ENCODE measurements at regions not wholly inside any gene's neighbourhood (a gene's known extent, or its start where the extent isn't known, plus 50 kb on each side); places are given as distances from the start of the nearest gene placed in this dataset.

DNA sequence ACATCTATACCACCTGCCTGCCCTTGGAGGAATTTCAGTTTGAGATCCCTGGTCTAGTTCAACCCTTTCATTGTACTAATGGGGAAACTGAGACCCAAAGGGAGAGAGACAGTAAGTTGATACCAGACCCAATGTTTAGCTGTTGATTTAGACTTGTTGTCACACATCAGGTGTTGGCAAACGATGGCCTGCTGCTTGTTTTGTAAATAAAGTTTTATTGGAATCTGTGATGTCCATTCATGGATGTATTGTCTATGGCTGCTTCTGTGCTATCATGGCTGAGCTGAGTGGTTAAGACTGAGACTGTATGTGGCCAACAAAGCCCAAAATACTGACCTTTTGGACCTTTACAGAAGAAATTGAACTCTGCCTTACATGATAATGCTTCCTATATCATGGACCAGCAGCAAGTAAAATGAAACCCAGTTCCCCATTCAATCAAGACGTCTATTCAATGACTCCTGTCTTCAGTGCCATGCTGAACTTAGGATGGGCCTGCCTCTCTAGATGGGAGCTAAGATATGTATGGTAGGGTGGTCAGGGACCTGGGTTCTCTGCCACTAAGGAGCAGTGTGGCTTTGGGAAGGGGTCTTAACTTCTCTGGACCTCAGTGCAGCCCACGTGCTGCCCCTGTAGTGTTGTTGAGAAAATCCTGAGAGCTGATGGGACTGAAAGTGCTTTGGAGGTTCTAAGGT is 111.0 kb downstream of the IRX5 start:
- no peak for DNase-seq (ENCODE audit: low read depth in 2 of 2)

DNA sequence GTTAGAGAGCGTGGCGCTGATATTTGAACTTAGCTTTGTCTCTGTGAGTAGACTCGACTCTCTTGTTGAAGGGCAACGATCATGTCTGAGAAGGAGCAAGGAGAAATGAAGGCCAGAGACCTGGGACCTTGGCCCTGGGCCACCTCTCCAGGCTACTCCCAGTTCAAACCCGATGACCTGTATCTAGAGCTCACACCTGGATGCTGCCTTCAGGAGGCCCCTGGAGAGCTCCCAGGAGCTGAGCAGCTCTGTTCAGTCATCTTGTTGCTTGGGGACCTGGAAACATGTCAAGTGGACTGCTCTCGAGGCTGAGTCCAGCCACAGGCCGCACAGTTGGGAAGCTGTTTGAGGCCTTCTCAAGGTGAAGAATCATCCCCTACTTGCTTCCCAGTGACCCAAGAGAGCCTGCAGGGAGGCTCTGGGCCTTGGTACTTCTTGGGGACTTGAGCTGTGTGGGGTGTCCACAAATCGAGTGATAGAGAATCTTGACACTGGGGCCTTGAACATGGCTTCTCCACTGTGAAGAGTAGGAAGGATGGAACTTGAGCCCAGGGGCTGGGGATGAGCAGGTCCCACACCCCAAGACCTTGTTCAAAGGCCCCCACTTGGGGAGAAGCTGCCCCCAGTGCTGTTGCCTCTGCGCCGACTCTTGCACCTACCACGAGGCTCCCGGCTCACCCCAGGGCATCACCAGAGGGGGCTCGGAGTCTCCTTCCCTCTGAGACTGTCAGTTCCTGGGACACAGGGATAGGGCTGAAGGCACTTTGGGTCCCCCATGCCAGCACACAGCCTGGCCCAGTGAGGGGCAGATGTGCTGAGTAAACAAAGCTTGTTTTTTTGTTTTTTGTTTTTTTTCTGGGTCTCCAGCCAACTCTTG is 112.1 kb downstream of the IRX5 start:
- no peak for DNase-seq (ENCODE audit: low read depth in 2 of 2)

DNA sequence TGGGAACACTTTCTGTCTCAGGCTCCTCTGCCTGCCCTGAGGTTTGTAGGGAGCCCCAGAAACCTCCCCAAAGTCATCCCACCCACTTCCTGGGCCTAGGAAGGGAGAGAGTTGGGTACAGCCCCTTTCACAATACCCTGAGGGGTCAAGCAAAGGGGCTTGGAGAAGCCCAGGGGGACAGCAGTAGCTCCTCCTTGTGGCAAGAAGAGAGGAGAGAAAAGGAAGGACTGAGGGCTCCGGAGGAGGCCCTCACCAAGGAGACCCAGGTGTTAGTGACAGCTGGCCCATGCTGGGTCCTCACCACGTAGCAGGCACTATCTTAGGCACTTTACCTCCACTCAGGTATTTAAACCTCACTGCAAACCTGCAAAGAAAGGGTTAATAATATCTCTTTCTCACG is 112.8 kb downstream of the IRX5 start:
- DNase-seq (ENCODE audit: low read depth in 2 of 2) = no peak

DNA sequence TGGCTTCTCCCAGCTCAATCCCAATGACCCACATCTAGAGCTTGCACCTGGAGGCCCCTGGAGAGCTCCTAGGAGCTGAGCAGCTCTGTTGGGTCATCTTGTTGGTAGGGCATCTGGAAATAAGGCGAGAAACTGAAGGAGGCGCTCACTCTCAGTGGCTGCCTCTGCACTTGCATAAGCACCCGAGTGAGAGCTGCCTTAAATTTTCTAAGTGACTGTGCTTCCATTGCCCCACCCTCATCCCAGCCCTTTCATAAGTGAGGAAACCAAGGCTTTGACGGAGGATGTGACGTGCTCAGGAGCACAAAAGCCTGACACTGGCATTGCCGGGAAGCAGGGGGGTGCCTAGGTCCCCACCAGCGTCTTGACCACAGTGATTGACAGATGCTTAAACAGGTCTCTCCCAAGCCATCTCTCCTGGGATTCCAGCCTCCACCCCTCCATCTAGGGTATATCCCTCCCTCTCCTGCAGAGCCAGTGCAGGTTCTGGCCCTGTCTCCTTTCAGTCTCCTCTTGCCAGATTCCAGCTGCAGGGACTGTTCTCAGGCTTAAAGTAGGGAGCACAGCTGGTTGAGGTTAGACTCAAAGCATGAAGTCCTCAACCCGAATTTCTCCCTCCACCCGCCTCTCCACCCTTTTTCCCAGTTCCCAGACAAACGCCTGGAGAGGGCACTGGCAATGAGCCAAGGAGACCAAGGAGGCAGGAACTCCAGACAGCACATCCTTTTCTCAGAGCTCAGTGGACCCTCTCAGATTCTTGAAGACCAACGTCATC is 113.7 kb downstream of the IRX5 start:
- DNase-seq (ENCODE audit: low read depth in 2 of 2) = no peak

DNA sequence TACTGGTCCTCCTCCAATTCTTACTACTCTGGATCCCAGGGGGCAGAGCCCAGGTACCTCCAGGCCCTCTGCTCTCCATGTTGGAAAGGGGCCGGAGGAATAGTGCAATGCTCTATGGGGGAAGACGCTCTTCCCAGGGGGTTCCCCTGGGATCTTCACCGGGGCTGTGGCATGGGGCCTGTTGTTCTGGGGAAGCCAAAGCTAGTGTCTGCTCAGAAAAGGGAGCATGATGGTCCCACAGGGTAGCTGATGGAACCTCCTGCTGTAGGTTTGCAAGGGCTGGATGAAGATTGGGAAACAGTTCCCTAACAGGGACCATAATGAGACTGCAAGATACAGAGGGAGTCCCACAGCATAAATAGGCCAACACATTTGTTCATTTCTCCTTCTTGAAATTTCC is 114.7 kb downstream of the IRX5 start:
- no peak for DNase-seq (ENCODE audit: low read depth in 2 of 2)

GRCh38 chr16:55045756-55046460 is 115.2 kb downstream of the IRX5 start:
- no peak for DNase-seq (ENCODE audit: low read depth in 2 of 2)

DNA sequence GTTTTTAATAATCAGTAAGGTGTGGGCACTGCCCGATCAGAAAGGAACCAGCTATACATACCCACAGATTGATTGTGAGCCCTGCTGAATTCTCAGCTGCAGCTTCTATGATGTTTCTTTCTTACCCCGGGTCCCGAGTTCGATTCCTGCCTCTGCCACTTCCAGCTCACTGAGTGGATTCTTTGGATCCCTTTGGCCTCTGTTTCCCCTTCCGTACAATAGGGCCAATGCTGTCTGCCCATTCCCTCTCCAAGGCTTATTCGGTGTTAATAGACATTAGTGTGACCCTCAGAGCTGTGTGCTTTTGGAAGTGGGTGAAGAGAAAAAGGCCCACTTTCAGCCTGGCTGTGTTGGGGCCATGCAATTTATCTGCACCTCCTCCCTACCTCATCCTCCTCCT is 115.8 kb downstream of the IRX5 start:
- DNase-seq (ENCODE audit: low read depth in 2 of 2) = no peak

DNA sequence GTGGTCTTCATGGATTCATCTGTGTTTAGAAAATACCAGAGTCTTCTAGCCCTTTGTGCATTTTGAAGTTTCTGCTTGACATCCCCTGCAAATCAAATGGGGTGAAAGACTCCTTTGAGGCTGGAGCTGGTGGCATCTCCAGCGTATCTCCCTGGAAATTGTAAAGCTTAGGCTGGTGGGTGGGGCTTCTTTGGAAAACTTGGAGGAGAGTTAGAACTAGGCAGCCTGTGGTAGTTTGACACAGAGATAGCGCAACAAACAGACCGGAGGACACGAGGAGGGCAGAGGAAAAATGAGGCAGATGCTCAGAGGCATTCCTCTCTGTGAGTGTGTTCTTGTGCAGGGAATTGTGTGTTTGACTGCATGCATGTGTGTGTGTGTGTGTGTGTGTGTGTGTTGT is 116.3 kb downstream of the IRX5 start:
- DNase-seq (ENCODE audit: low read depth in 2 of 2) = no peak

GRCh38 chr16:55047331-55047730 is 116.7 kb downstream of the IRX5 start:
- no peak for DNase-seq (ENCODE audit: low read depth in 2 of 2)

DNA sequence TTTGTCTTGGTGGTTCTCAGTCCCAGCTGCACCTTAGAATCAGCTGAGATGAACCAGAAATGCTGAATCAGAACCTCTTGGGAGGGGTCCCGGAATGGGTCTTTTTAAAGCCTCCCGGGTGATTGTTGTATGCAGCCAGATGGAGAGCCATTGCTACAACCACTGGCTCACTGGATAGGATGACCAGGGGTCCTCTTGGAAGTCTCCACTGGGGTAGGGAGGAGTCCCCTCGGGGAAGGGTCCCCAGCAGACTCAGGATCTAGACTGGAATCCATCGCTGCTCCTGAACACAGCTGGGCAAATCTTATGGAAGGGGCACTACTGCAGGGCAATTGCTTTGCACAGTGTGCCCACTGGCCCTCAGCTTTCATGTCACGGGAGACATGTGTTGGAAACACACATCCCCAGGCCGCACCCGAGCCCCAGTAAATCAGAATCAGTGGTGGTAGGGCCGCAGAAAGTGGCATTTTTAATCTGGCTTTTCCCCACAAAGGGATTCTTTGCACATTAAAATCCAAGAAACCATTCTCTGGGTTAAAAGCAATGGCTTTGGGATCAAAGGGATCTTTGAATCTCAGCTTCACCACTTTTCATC is 117.3 kb downstream of the IRX5 start:
- DNase-seq (ENCODE audit: low read depth in 2 of 2) = no peak

GRCh38 chr16:55048745-55049144 is 118.1 kb downstream of the IRX5 start:
- DNase-seq (ENCODE audit: low read depth in 2 of 2) = no peak

DNA sequence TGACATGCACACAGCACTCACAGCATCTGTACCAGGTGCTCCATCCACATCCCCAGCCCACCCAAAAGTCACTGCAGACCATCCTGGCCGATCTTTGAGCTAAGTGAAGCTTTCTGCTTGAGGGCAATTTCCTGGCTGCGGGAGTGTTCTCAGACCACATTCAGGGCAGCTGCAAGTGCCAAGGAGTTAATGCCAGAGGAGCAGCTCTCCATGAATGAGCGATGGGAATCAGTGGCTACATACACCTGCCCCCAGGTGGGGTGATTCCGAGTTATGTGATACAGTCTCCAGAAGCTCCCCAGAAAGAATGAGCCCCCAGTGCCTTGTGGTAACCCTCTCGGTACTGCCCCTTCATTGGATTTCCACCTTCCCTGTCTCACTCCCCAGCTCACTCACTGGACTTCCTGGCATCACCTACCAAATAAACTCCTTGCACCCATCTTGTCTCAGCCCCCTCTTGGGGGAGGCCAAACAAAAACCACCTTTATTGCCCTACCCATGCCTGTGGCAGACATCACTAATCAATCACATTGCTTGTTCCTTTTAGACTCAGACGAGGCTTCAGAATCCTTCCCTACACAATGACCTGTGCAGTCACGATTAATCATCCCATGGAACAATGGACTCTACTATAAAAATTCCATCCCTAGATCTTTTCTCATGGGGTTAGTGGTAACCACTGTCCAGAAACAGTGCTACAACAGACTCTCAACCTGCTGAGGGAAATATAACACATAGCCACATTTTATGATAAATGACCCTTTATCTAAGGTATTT is 121.1 kb downstream of the IRX5 start:
- DNase-seq (ENCODE audit: low read depth in 2 of 2) = no peak

DNA sequence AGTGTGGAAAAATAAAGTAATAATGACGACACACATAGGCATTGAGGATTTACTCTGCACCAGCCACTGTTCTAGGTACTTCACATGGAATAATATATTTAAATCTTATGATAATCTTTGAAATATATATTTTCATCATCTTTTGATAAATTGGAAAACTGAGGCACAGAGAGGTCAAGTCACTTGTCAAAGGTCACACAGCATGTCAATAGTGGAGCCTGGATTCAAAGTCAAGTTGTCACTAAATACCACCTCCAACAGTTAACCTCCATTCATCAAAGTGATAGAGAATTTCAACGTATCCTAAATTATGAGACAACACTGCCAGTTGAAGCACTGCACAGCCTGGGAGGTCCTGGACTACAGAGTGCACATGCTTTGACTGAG is 121.7 kb downstream of the IRX5 start:
- no peak for DNase-seq (ENCODE audit: low read depth in 2 of 2)

- no peak for DNase-seq (ENCODE audit: low read depth in 2 of 2)
These were observed 122.2 kb downstream of the IRX5 start for GRCh38 chr16:55052741-55053415.

DNA sequence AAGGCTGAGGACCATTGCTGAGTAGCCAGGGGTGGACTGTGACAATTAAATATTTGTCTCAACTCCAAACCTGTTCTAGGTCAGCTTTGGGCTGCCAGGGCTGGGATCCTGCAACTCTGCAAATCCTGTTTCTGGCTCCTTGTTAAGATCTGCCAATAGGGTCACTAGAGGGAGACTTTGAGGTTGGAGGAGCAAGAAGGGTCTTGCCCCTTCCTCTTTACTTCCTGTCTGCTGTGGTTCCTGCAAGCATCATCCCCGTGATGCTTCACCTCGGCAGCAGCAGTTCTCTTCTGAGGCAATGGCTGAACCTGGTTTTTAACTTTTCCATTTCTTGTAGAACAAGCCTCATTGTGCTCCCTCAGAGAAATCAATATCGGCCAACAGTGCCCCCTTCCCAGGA is 124.6 kb downstream of the IRX5 start:
- DNase-seq (ENCODE audit: low read depth in 2 of 2) = no peak

- DNase-seq (ENCODE audit: low read depth in 2 of 2) = no peak
These were observed 126.1 kb downstream of the IRX5 start for GRCh38 chr16:55056585-55057401.

- DNase-seq (ENCODE audit: low read depth in 2 of 2) = no peak
These were observed 127.2 kb downstream of the IRX5 start for GRCh38 chr16:55057866-55058265.

DNA sequence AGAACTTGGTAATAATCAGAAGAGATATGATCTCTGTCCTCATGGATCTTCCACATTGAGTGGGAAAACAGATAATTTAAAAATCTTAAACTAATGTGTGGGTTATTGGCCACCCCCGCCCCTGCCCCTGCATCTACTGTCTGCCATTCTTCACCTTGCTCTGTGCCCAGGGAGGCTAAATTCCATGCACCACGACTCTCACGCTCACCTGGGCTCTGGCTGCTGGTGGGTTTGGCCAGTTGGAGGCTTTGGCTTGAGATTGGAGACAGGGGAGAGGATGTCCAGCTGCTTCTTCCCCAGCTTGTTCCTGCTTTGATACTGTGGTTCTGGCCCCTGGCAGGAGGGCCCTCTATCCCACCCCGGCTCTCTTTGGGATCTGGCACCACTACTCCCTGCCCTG is 127.9 kb downstream of the IRX5 start:
- DNase-seq (ENCODE audit: low read depth in 2 of 2) = no peak

DNA sequence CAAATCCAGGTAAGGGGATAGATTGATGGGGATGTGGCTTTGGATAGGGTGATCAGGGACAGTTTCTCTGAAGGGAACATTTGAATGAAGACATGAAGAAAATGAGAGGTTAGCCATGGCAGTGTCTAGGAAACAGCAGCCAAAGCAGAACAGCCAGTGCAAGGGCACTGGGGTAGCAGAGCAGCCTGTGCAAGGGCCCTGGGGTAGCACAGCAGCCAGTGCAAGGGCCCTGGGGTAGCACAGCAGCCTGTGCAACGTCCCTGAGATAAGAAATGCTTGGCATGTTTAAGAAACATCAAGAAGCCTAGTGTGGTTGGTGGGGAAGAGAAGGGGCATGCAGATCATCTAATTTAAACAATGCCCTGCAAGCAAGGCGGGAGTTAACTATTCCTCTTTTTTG is 128.5 kb downstream of the IRX5 start:
- no peak for DNase-seq (ENCODE audit: low read depth in 2 of 2)
